ENCODE measurements at regions not wholly inside any gene's neighbourhood (a gene's known extent, or its start where the extent isn't known, plus 50 kb on each side); places are given as distances from the start of the nearest gene placed in this dataset.
"Not testable (repeated sequence)": the region's sequence is repeated elsewhere in the genome, so short reads cannot be mapped to it uniquely, and the experiment has no call there.

DNA sequence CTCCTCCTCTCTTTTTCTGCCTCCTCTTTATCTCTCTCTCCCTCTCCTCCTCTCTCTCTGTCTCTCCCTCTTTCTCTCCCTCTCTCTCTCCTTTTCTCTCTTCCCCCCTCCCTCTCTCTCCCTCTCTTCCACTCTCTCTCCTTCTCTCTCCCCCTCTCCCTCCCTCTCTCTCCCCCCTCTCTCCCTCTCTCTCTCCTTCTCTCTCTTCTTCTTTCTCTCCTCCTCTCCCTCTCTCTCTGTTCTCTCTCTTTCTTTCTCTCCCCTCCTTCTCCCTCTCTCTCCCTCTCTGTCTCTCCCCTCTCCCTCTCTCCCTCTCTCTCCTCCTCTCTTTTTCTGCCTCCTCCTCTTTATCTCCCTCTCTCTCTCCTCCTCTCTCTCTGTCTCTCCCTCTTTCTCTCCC, 197.4 kb downstream of the UQCRFS1 start:
- DNase-seq (ENCODE audit: low spot score in 2 of 2) (no peak), FAIRE-seq (no peak)

DNA sequence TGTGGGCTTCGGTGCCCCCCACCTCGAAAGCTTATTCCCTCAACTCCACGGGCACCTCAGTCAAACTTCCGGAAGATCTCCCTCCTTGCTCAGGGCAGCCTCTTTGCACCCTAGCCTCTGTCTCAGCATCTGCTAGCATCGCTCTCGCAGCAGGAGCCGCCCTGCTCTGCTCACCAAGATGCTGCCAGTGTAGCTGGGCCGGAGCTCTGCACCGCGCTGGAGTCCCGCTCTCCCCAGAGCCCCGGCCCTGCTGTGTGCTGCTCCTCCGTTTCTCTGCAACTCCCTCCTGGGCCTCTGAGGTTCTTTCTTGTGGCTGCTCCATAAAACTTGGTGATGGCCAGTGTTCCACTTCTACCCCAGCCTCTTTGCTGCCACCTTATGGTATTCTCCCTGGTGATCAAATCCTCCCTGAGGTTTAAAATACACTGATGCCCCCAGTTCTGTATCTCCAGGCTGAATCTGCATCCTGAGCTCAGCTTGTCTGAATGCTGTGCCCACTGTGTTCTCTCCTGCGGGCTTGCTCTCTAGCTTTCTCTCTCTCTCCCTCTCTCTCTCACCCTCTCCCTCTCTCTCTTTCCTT, 198.0 kb downstream of the UQCRFS1 start:
- FAIRE-seq (no peak), DNase-seq (ENCODE audit: low spot score in 2 of 2) (no peak)

DNA sequence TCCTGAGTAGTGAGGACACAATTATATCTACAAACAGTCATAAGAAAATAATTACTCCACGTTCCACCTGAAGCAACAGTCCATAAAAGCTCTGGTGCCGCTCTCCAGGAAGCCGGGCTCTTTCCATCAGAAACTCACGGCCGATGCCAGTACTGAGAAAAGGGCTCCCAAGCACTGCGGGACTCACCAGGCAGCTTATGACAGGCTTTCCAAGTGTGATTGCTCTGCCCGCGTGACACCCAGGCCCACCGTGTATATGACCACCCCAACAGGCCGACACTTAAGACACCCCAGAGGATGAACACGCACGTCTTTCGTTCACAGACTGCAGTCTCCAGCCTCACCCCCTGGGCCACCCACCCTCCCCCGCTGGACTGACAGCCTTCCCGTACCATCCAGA, 199.0 kb downstream of the UQCRFS1 start:
- DNase-seq (ENCODE audit: low spot score in 2 of 2) (no peak), FAIRE-seq (no peak)

DNA sequence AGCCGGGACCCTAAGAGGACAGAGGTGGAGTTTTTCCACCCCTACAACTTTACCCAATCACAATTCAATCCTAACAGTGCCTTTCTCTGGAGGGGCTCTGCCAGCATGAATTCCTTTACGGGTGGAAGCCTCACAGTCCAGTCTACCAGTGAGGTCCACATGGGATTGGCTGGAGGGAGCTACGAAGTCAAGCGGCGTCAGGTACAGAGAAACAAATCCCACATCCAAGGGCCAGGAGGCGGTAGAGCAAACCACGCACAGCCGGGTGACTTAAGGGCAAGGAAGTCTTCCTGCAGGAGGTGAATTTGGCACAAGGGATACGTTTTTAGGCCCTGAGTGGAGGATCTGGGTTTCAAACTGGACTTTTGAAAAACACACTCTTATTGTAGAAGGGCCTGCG, 199.6 kb downstream of the UQCRFS1 start:
- no peak for DNase-seq (ENCODE audit: low spot score in 2 of 2)
- FAIRE-seq: no peak

DNA sequence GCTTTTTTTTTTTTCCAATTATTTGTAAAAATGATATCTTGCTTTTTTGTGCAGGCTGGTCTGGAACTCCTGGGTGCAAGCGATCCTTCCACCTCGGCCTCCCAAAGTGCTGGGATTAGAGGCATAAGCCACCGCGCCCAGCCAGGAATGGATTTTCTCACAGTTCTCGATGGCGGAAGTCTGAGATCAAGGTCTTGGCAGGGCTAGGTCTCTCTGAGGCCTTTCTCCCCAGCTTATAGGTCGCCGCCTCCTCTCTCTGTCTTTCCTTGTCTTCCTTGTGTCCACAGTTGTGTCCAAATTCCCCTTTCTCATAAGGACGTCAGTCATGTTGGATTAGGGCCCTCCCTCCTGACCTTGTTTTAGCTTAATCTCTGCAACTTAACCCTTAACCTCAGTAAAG, 200.5 kb downstream of the UQCRFS1 start:
- DNase-seq (ENCODE audit: low spot score in 2 of 2) (no peak), FAIRE-seq (no peak)

DNA sequence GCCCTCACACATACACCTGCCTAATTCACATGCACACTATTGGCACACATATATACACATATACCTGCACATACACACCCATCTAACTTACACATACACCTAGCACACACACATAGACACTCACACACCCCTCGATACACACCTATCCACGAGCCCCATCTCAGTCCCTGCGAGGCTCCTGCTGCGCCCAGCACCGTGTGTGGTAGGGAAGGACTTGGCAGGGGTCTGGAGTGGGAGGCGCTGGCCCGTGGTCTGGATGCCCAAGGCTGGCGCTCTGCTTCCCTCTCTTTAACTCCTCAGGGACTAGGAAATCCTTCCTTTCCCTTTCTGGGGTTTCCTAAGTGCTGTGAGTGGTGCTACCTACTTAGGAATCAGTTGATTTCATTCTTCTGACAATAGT, 202.7 kb downstream of the UQCRFS1 start:
- FAIRE-seq (no peak), DNase-seq (ENCODE audit: low spot score in 2 of 2) (no peak)

DNA sequence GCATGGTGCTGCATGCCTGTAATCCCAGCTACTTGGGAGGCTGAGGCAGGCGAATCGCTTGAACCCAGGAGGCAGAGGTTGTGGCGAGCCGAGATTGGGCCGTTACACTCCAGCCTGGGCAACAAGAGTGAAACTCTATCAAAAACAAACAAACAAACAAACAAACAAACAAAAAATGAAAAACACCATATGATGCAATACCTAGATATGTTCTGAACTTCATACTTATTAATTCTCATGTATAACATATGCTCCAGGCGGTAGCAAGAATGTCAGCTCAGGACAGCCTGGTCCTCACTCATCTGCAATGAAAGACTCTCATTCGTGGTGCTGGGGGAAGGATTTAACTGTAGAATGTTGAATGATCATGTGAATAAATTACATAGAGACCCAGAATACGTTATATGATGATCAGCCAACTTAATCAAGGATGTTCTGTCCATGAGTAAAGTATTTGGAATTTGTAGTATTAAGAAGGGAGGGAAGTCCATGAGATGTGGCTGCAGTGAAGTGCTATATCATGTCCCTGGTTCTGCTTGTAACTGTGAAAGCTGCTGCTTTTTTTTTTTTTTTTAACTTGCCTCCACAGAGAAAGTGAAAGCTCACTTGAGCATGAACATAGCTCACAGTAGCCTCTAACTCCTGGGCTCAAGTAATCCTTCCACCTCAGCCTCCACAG, 206.8 kb downstream of the UQCRFS1 start:
- no peak for FAIRE-seq
- DNase-seq (ENCODE audit: low spot score in 2 of 2): no peak

DNA sequence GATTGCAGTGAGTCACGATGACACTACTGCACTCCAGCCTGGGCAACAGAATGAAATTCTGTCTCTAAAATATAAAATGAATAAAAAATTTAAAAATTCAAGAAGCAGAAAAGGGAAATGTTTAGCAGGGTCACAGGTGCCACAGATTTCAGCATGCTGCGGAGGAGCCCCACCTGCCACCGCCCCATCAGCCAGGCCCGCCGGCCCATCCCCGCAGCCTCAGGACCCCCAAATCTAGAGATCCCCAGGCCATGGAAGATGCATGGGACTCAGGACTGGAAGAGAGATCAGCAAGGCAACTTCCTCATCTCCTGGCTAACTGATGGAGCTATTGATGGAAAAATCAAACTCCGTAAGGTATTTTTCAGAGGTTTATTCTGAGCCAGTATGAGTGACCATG, 208.2 kb downstream of the UQCRFS1 start:
- no peak for DNase-seq (ENCODE audit: low spot score in 2 of 2)
- FAIRE-seq: no peak

DNA sequence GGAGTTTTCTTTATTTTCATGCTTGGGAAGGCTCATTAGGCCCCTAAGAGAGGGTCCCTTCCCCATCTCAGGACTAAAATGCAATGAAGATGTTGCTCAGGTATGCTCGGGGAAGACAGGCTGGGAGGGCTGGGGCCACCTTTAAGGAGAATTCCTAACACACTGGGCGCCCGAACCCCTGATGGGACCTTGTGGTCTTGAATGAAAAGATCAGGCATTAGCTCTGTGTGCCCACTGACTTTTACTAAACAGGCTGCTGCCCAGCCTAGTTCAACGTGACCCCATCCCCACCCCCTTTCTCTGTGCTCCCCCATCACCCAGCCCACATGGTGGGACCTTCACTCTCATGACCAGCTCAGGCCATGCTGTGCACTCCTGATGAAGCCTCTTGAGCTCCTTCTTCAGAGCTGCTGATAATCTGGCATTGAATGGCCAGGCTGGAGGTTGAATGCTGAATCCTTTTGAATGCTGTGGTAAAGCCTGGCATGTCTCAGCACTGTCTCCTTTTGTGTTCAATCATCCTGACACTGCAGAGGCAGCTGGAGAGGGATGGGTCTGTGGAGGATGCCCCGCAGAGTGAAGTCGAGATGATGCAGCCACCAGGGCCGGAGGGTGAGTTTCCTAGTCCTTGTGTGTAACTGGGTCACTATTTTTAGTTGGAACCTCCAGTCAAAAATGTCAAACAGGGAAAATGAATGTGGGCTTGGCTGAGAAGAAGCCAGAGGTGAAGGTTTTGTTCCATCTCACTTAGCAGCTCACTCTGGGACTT, 209.1 kb downstream of the UQCRFS1 start:
- DNase-seq (ENCODE audit: low spot score in 2 of 2) (no peak), FAIRE-seq (no peak)

DNA sequence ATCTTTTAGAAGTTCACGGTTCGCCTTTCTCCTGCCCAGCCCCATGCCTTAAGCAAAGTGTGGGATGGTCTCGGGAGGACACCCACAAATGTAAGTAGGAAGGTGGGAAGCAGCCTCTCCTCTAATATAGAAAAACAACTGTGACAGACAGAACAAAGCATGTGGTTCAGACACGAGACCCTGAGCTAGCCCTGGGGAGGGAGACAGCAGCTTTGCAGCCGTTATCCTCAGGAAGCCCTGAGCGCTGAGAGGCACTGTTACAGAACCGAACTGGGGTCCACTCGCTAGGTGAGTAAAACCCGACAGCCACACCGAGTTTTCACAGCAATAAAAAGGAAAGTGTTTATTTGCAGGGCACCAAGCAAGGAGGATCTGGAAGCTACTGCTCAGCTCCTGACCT, 210.6 kb downstream of the UQCRFS1 start:
- DNase-seq (ENCODE audit: low spot score in 2 of 2) (peak in 1 of 2 donors; percentile 24), FAIRE-seq (no peak)

DNA sequence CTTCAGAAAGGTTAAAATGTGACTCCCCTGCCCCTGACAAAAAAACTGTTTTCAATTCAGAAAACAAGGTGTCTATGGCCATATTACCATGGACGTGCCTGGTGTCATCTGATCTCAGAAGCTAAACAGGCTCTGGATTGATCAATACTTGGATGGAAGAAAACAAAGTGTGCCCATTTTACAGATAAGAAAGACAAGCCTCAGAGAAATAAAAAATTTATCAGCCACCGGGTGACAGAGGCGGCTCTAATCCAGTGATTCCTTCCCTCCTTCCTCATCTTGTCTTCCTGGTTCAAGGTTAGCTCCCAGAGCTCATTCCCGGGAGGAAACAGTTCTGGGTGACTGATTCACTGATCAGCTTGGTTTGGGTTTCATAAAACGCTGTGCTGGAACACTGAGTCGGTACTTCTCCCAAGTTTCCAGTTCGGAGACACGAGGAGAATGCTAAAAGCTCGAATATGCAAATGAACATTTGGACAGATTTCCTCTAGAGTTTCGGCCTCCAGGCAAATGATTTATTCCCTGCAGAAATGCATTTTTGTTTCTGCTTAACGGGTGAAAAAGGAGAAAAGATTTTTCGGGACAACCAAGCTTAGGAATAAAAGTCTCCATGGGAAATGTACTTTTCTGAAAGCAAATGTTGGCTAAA, 211.2 kb downstream of the UQCRFS1 start:
- DNase-seq (ENCODE audit: low spot score in 2 of 2): peak in 1 of 2 donors; percentile 49

DNA sequence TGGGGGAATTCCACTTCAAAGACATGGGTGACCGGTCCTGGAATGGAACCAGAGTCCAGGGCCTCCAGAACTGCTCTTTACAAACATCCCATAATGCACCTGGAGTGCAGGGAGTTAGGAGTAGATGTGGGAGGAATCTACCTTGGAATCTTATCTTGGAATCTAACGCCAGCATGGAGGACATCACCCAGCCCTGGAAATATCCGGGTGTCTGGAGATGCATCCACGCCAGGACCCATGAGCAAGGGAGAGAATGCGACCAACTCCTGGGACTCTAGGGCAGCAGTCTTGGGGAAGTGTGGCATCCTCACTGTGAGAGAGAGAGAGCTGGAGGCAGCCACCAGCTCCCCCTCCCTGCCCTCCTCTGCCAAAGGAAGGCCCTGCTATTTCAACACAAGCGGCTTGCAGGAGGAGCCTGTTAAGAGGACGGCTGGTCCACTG, 211.8 kb downstream of the UQCRFS1 start:
- FAIRE-seq (no peak), DNase-seq (ENCODE audit: low spot score in 2 of 2) (no peak)

More for the DNA sequence above, 211.2 kb downstream of the UQCRFS1 start:
- FAIRE-seq: no peak

DNA sequence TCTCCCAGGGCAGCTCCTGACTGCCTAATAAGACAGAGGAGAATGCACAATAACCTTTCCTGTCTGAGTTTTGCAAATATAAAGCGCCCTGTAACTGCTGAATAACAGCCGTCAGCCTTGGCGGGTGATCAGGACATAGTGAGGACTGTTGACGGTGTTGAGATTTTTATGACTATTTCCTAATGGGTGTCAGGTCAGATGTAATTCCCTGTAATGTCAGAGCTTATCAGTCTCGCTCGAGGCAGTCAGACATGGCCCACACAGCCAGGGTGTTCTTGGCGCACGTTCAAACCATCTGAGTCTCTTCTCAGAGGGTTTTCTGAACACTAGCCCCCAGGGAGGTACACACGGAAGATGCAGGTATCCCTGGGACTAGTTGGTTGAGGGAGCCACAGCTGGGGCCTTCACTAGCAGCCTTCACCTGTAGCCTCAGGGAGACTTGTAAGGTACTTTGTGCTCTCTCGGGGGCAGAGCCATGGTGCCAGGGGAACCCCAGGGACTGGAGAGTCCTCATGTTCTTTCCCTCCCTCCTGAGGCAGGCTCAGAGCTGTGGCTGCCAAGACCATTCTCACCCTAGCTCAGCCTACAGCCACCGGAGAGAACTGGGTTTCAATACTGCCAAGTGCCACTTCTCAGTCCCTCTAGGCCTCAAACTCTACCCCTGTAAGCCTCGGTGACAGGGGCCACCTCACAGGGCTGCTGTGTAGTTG, 213.1 kb downstream of the UQCRFS1 start:
- DNase-seq (ENCODE audit: low spot score in 2 of 2): no peak
- no peak for FAIRE-seq

DNA sequence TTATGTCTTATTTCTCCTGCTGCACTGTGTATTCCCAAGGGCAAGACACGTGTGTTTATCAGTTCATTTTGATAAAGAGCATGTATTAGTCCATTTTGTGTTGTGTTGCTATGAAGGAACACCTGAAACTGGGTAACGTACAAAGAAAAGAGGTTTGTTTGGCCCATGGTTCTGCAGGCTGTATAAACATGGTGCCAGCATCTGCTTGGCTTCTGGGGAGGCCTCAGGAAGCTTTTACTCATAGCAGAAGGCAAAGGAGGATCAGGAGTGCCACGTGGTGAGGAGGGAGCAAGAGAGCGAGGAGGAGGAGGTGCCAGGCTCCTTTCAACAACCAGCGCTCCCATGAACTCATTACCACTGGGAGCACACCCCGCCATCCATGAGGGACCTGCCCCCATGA, 214.0 kb downstream of the UQCRFS1 start:
- no peak for FAIRE-seq
- no peak for DNase-seq (ENCODE audit: low spot score in 2 of 2)

DNA sequence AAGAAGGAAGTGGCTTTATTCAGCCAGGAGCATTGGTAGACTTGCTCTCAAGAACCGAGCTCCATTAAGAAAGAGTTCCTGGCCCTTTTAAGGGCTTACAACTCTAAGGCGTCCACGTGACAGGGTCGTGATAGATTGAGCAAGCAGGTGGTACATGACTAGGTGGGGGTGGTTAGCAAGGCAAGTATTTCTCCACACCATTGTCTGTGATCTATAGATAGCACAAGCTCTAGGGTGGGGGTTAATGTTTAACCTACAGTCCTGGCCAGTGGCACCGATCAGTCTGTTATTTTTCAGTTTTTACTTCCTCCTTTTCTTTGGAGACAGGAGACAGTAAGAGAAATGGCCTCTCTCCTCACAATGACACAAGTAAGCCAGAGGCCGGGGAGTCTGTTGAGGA, 215.1 kb downstream of the UQCRFS1 start:
- DNase-seq (ENCODE audit: low spot score in 2 of 2); FAIRE-seq: not testable (repeated sequence)

DNA sequence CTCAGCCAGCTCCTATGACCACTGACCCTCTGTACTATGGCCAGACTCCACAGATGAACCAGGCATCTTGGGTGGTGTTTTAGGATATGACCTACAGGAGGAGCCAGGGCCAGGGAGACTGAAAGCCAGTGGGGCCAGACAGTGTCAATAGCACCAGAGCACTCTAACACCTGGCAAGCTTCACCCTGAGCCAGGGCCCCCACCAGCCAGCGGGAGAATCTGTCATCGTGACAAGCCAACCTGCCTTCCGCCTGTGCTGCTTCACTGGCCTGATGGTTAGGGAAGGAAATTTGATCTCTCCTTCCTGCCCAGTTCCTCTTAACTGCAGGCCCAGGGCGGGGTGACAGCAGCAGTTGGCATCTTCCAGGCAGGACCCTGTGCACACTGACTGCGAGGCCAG, 222.4 kb downstream of the UQCRFS1 start:
- DNase-seq (ENCODE audit: low spot score in 2 of 2): no peak
- FAIRE-seq: no peak

DNA sequence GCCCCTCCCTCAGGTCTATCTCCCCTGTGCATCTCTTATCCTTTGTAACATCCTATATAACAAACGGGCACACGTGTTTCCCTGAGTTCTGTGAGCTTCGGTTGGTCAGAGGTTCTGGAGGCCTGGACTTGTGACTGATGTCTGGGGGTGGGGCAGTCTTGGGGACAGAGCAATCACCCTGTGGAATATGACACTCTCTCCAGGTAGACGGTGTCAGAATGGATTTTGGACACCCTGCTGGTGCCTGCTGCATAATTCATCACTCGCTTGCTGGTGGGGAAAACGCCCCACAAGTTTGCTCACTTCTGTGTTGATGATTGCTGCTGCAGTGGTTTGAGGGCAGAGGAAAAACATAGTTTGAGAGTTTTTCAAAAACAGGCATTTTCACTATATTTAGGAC, 223.2 kb downstream of the UQCRFS1 start:
- no peak for FAIRE-seq
- no peak for DNase-seq (ENCODE audit: low spot score in 2 of 2)

DNA sequence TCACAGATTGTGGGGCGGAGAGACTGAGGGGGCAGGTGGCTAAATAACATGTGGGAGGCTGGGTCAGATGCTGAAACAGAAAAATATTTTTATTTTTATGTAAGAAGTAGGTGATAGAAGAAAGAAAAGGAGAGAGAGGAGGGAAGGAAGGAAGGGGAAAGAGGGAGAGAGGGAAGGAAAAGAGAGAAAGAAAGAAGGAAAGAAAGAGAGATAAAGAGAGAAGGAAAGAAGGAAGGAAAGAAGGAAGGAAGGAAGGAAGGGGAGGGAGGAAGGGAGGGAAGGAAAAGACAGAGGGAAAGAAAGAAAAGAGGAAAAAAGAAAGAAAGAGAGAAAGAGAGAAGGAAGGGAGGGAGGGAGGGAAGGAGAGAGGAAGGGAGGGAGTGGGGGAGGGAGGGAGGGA, 224.9 kb downstream of the UQCRFS1 start:
- DNase-seq (ENCODE audit: low spot score in 2 of 2): no peak
- FAIRE-seq: no peak

DNA sequence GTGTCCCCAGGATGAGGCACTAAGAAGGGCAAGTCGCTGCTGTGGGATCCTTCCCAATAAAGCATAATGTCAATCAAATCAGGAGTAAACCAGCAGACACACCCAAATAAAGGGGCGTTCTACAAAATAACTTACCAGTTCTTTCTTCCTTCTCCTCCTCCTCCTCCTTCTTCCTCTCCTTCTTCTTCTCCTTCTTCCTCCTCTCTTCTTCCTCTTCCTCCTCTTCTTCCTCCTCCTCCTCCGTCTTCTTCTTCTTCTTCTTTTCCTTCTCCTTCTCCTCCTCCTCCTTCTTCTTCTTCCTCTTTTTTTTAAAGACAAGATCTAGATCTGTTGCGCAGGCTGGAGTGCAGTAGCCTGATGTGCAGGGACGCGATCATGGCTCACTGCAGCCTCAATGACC, 225.8 kb downstream of the UQCRFS1 start:
- DNase-seq (ENCODE audit: low spot score in 2 of 2) (no peak), FAIRE-seq (no peak)

DNA sequence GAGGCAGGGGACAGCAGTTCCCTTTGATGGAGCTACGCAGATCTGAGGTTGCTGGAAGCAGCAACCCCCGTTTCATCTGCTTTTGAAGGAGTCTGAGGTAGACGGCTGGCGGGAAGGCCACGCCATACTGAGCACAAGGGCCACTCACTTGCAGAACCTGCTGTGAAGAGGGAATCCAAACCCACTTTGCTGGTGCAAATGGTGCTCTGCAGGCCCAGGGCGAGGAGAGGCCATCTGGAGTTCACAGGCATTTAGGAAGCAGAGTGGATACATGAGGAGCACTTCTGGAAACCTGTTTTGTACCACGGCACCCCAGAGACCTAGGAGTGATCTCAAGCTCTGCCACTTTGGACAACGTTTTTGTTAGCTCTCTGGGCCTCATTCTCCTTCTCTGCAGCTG, 227.8 kb downstream of the UQCRFS1 start:
- FAIRE-seq (no peak), DNase-seq (ENCODE audit: low spot score in 2 of 2) (no peak)

DNA sequence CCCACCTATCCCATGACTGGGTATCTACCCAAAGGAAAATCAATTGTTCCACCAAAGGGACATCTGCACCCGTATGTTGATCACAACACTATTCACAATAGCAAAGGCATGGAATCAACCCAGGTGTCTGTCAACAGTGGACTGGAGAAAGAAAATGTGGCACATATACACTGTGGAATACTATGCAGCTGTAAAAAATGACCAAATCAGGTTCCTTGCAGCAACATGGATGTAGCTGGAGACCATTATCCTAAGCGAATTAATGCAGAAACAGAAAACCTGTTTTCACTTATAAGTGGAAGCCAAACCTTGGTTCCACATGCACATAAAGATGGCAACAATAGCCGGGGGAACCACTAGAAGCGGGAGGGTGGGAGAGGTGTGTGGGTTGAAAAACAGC, 228.6 kb downstream of the UQCRFS1 start:
- FAIRE-seq: no peak

More for the DNA sequence above, 228.6 kb downstream of the UQCRFS1 start:
- no peak for DNase-seq (ENCODE audit: low spot score in 2 of 2)

Measured in frontal cortex (tissue), 3 donors.